PC-3 (cell line): ENCODE measurements at regions not wholly inside any gene's neighbourhood (a gene's known extent, or its start where the extent isn't known, plus 50 kb on each side); places are given as distances from the start of the nearest gene placed in this dataset.

Experiments used
- CTCF ChIP-seq: fragments of 300-600 bp; sonication (generic); conservative IDR thresholded peaks from 2 replicates; pipeline ENCODE4 v1.5.1; 2017; ENCODE audit warnings: antibody characterized with exemption, low read depth, mild to moderate bottlenecking, low read length
- EZH2 ChIP-seq: fragments of 300-600 bp; sonication (generic); IDR thresholded peaks from one replicate; pipeline ENCODE4 v1.6.1; 2017; ENCODE audit warnings: antibody characterized with exemption, mild to moderate bottlenecking, low read length; ENCODE audit not compliant: unreplicated experiment
- EZH2phosphoT487 ChIP-seq: fragments of 300-600 bp; sonication (generic); IDR thresholded peaks from 2 replicates; pipeline ENCODE4 v1.6.1; 2018; ENCODE audit warnings: mild to moderate bottlenecking, antibody characterized with exemption, low read length, borderline replicate concordance

GRCh38 chr20:6993011-6993410 lies 225.5 kb downstream of the BMP2 start:
- no peak for TF ChIP-seq CTCF
- TF ChIP-seq EZH2phosphoT487 = no peak
- TF ChIP-seq EZH2 = no peak
